HG03354 (cell line): ENCODE measurements at regions not wholly inside any gene's neighbourhood (a gene's known extent, or its start where the extent isn't known, plus 50 kb on each side); places are given as distances from the start of the nearest gene placed in this dataset.

Experiments
- ATAC-seq: cut with Tn5 transposase; IDR thresholded peaks from one replicate; pipeline ENCODE4 v1.9.1; 2021; ENCODE audit warnings: mild to moderate bottlenecking; ENCODE audit not compliant: unreplicated experiment, poor library complexity, severe bottlenecking

- no peak for ATAC-seq
Measured at GRCh38 chr9:126084696-126085095, 241.9 kb upstream of the MVB12B start.

GRCh38 chr9:126085170-126085569, 241.5 kb upstream of the MVB12B start:
- ATAC-seq: no peak

- no peak for ATAC-seq
Measured at GRCh38 chr9:126088336-126088735, 238.3 kb upstream of the MVB12B start.

GRCh38 chr9:126089789-126090188, 236.8 kb upstream of the MVB12B start:
- ATAC-seq: no peak

- ATAC-seq: no peak
Measured at GRCh38 chr9:126093771-126094170, 232.9 kb upstream of the MVB12B start.

- no peak for ATAC-seq
Measured at GRCh38 chr9:126095546-126096190, 231.0 kb upstream of the MVB12B start.

- no peak for ATAC-seq
Measured at GRCh38 chr9:126096340-126096739, 230.3 kb upstream of the MVB12B start.

GRCh38 chr9:126097679-126098078, 228.9 kb upstream of the MVB12B start:
- no peak for ATAC-seq

- no peak for ATAC-seq
Measured at GRCh38 chr9:126106404-126106803, 220.2 kb upstream of the MVB12B start.

GRCh38 chr9:126107693-126108092, 218.9 kb upstream of the MVB12B start:
- no peak for ATAC-seq

GRCh38 chr9:126108240-126108639, 218.4 kb upstream of the MVB12B start:
- no peak for ATAC-seq

GRCh38 chr9:126109575-126109974, 217.1 kb upstream of the MVB12B start:
- no peak for ATAC-seq

GRCh38 chr9:126111556-126111955, 215.1 kb upstream of the MVB12B start:
- ATAC-seq: no peak

- ATAC-seq: no peak
Measured at GRCh38 chr9:126112135-126112720, 214.4 kb upstream of the MVB12B start.

GRCh38 chr9:126113176-126113575, 213.5 kb upstream of the MVB12B start:
- no peak for ATAC-seq

- ATAC-seq: no peak
Measured at GRCh38 chr9:126113756-126114408, 212.7 kb upstream of the MVB12B start.

GRCh38 chr9:126114409-126114760, 212.2 kb upstream of the MVB12B start:
- no peak for ATAC-seq

GRCh38 chr9:126114850-126115460, 211.7 kb upstream of the MVB12B start:
- no peak for ATAC-seq

- no peak for ATAC-seq
Measured at GRCh38 chr9:126116351-126117157, 210.1 kb upstream of the MVB12B start.

- ATAC-seq: no peak
Measured at GRCh38 chr9:126117158-126117425, 209.5 kb upstream of the MVB12B start.
